ENCODE measurements at regions not wholly inside any gene's neighbourhood (a gene's known extent, or its start where the extent isn't known, plus 50 kb on each side); places are given as distances from the start of the nearest gene placed in this dataset.

DNA sequence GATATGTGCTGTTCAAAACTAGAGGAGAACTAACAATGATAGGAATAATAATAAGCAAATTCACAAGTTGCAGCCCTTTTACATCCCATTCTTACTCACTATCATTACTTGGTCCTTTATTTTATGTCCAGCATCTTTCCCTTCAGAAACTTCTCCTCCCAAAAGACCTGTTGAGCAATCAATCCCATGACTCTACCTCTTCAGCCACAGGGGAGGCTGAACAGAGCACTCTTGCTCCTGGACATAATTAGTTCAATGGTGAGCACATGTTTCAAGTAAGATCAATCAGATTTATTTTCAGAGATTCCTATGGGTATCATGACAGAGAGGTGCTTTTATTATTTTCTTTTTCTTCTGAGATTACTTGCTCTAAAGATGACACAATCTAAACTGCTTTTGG, 260.0 kb downstream of the COG6 start:
- TF ChIP-seq, protein P1, sequence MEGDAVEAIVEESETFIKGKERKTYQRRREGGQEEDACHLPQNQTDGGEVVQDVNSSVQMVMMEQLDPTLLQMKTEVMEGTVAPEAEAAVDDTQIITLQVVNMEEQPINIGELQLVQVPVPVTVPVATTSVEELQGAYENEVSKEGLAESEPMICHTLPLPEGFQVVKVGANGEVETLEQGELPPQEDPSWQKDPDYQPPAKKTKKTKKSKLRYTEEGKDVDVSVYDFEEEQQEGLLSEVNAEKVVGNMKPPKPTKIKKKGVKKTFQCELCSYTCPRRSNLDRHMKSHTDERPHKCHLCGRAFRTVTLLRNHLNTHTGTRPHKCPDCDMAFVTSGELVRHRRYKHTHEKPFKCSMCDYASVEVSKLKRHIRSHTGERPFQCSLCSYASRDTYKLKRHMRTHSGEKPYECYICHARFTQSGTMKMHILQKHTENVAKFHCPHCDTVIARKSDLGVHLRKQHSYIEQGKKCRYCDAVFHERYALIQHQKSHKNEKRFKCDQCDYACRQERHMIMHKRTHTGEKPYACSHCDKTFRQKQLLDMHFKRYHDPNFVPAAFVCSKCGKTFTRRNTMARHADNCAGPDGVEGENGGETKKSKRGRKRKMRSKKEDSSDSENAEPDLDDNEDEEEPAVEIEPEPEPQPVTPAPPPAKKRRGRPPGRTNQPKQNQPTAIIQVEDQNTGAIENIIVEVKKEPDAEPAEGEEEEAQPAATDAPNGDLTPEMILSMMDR (conservative IDR thresholded peaks at IDR 0.05), result no peak
- no peak for TF ChIP-seq ZFX (IDR thresholded peaks at IDR 0.05)

Measured in C4-2B (cell line).